ENCODE measurements at regions not wholly inside any gene's neighbourhood (a gene's known extent, or its start where the extent isn't known, plus 50 kb on each side); places are given as distances from the start of the nearest gene placed in this dataset.
"Not testable (repeated sequence)": the region's sequence is repeated elsewhere in the genome, so short reads cannot be mapped to it uniquely, and the experiment has no call there.

GRCh38 chrX:121298499-121298898 lies 251.1 kb downstream of the GLUD2 start:
- DNase-seq (ENCODE audit: low read depth) = peak; percentile 1

DNA sequence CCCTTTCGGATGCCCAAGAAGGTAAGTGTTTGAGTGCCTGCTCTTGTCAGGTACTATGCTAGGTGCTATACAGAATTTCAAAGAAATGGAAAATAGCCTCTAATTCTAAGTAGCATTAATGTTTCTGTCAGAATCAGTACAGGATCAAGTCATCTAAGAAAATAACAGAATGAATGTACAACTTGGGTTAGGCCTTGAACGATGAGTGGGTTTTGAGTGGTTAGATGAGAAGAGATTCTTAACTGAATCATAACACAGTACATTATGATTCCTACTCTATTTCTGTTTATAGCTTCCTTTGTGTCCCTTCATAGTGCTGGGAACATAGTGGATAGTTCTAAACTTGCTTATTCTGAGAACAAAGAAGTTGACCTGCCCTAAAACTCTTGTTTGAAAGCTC lies 253.9 kb downstream of the GLUD2 start:
- no peak for DNase-seq (ENCODE audit: low read depth)

DNA sequence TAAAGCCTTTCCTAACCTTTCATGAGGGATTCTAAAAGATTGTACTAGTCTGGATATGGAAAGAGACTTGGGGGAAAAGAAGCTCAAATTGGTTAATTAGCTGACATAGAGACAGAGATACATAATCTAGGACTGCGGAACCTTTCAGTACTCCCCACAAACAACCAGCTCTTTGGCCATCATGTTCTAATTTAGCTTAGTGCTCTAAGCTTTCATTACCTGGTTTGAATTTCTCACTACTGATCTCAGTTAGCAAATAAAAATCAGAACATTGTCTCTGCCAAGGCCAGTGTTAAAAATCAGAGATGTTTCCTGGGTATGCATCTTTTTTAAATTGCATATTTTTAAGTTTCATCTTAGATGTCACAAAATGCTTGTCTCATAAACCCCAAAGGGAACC lies 254.4 kb downstream of the GLUD2 start:
- no peak for DNase-seq (ENCODE audit: low read depth)

DNA sequence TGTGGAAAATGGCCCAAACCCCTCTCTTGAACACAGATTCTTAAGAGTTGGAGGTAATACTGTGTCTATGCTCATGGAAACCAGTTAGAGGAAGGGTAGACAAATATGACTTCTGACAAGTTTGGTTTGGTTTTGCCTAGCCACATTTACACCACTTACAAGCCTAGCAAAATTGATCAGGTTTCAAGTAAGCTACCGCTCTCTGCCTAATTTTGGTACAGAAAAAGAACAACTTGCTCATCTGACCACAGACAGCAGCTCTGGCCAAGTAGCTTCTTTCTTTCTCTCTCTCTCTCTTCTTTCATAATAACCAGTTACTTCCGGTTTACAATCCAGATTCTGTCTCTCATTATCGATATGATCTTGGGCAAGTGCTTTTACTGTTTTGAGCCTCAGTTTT lies 260.0 kb downstream of the GLUD2 start:
- DNase-seq (ENCODE audit: low read depth) = no peak

DNA sequence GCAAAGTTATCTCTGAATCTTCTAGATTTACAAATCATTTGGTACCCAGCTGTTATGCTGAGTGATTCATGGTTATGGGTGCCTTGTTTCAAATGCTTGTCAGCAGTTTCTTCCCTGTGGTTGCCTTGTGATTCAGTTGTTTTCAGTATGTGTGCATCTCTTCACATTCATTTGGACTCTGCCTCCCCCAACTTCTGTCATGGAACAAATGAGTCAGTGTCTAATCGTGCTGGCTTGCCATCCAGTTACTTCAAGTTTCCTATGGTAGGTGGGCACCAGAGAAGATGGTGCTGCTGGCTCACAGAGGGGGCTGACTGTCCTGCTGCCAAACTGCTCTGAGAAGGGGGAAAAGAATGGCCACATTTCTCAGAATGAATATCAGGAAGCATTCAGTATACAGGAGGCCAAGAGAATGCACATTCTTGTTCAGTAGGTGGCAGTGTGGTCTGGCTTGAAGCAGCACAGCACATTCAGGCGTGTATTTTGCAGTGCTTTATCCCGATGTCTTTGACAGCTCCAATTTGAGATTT lies 260.9 kb downstream of the GLUD2 start:
- peak; percentile 80 for DNase-seq (ENCODE audit: low read depth)

- DNase-seq (ENCODE audit: low read depth) = no peak
Observed at GRCh38 chrX:121310820-121311219, 263.4 kb downstream of the GLUD2 start.

GRCh38 chrX:121320441-121320840 lies 273.0 kb downstream of the GLUD2 start:
- no peak for DNase-seq (ENCODE audit: low read depth)

GRCh38 chrX:121322159-121322558 lies 274.7 kb downstream of the GLUD2 start:
- no peak for DNase-seq (ENCODE audit: low read depth)

DNA sequence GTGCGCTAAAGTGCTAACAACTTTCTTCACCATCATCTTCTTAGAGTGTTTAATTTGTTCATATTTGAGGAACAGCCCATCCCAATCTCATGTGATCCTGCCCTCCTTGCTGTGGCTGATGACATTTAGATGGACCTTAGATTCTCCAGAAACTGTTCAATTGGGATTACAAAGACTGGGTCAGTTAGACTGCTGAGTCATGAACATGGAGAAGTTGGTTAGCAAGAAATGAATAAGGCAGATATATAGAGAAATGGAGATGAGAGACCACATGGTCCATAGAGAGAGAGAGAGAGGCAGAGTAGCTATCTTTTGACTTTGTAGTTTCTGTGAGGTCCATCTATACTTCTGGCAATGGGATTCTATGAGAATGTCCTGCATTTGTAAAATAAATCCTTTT lies 275.9 kb downstream of the GLUD2 start:
- DNase-seq (ENCODE audit: low read depth) = no peak

DNA sequence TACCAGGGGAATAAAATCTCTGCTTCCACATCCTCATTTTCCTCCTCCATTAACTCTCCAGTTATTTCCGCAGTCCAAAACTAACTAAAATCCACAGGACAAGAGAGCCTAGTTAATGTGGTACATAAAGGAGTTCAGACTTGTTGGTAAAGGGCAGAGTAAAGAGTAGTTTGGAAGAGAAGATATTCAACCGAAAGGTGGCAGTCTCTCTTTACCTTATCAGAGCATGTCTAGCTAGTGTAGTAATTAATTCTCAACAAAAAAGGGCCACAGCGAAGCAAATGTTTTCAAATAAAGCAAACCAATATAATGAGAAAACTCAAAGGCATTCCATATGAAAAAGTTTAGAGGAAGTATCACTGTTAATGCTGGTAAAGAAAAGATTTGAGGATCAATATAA lies 286.5 kb downstream of the GLUD2 start:
- DNase-seq (ENCODE audit: low read depth) = peak; percentile 7

DNA sequence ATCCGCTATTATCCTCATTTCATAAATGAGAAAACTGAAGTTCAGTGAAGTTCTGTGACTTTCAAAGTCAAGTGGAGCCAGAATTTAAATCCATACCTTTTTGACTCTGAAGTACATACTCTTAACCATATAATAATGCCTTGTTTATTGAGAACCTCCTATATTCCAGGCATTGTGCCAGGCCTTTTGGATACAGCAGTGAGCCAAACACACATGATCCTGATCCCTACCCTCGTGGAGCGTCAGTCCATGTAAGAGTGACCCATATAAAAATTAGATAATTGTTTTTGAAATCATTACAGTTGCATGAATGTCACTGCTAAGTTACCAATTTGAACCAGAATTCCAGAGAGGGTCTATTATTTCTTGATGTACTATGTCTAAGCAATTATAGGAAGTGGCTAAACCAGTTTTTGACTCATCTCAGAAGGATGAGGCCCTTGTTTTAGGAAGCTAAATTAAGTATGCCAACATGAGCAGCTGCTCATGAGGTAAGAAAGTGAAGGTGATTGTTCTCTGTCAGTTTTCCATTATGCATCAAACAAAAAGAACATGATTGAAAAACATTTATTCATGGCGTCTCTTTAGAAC lies 289.5 kb downstream of the GLUD2 start:
- peak; percentile 13 for DNase-seq (ENCODE audit: low read depth)

DNA sequence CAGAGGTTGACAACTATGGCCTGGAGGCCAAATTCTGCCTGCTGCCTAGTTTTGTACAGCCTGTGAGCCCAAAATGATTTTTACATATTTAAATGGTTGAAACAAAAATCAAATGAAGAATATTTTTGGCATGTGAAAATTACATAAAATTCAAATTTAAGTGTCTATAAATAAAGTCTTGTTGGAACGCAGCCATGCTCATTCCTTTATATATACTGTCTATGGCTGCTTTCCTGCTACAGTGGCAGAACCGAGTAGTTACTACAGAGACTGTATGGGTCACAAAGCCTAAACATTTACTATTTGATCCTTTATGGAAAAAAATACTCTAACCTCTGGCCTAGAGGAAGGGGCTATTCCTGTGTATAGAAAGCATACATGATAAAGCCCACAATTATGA lies 290.4 kb downstream of the GLUD2 start:
- no peak for DNase-seq (ENCODE audit: low read depth)

DNA sequence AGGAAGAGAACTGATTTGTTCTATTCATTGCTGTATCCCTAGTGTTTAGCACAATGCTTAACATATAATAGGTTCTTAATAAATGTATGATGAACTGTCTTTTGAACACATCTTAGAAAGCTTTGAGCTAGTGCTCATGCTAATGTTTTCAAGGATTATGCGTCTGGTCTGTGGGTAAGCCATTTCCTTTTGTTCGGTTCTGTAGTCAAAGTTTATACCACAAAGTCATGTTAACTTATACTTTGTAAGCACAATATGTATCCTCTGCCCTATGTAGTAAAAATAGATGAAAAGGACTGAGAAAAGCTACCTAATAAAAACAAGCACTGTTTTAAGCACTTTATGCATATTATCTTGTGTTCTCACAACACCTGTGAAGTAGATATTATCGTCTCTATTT lies 301.9 kb downstream of the GLUD2 start:
- DNase-seq (ENCODE audit: low read depth) = no peak

- DNase-seq (ENCODE audit: low read depth) = no peak
Observed at GRCh38 chrX:121356139-121356849, 308.9 kb downstream of the GLUD2 start.

GRCh38 chrX:121356850-121357171 lies 309.4 kb downstream of the GLUD2 start:
- DNase-seq (ENCODE audit: low read depth) = no peak

DNA sequence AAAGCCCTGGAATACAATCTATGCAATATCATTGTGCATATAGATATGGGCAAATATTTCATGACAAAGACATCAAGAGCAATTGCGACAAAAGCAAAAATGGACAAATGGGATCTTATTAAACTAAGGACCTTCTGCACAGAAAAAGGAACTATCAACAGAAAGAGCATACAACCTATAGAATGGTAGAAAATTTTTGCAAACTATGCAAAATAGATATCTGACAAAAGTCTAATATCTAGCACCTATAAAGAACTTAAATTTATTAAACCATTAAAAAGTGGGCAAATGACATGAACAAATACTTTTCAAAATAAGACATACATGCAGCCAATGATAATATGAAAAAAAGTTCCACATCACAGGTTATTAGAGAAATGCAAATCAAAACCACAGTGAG lies 312.9 kb downstream of the GLUD2 start:
- no peak for DNase-seq (ENCODE audit: low read depth)

DNA sequence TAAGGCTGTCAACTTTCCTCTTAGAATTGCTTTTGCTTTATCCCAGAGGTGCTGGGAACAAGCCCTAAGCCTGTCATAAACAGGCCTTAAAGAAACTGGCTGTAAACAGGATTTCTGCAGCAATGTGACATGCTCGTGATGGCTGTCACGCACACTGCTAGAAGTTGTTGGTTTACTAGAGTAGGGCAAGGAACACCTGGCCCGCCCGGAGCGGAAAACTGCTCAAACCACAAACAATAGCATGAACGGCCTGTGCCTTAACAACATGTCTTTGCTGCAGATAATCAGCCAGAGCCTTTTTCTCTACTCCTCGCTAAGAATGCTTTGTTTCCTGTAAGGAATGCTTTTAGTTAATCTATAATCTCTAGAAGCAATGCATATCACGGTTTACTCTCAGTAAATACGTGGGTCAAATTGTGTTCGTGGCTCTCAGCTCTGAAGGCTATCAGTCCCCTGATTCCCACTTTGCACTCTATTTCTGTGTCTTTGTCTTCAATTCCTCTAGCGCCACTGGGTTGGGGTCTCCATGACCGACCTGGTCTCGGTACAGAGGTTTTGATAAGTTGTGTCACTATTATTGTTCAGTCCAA lies 318.3 kb downstream of the GLUD2 start:
- peak; percentile 69 for DNase-seq (ENCODE audit: low read depth)

- DNase-seq (ENCODE audit: low read depth) = no peak
Observed at GRCh38 chrX:121374471-121374870, 327.1 kb downstream of the GLUD2 start.

GRCh38 chrX:121381915-121382314 lies 334.5 kb downstream of the GLUD2 start:
- DNase-seq (ENCODE audit: low read depth) = not testable (repeated sequence)

- DNase-seq (ENCODE audit: low read depth) = peak; percentile 32
Observed at GRCh38 chrX:121389976-121390714, 342.7 kb downstream of the GLUD2 start.

DNA sequence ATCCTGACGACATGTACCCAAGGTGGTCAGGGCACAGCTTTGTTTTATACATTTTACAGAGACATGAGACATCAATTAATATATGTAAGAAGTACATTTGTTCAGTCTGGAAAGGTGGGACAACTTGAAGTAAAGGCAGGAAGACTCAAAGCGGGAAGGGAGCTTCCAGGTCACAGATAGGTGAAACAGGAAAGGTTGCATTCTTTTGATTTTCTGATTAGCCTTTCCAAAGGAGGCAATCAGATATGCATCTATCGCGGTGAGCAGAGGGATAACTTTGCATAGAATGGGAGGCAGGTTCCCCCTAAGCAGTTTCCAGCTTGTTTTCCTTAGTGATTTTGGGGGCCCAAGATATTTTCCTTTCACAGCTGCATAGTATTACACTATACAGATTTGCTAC lies 358.4 kb downstream of the GLUD2 start:
- no peak for DNase-seq (ENCODE audit: low read depth)

DNA sequence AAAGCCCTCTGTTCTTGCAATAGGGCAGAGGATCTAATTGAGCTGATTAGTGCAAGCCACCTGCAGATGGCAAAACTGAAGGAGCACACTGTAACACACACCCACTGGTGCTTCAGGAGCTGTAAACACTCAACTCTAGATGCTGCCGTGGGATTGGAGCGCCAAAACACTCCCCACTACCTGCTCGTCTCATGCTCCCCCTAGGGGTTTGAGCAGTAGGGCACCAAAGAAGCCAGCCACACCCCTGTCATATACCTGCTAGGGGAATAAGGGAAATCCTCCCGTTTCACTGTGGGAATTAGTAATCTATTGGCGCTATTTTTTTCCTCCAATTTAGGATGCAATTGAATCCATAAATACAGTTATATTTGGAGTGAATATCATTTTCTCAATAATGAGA lies 360.2 kb downstream of the GLUD2 start:
- no peak for DNase-seq (ENCODE audit: low read depth)

- not testable (repeated sequence) for DNase-seq (ENCODE audit: low read depth)
Observed at GRCh38 chrX:121431514-121431913, 384.1 kb downstream of the GLUD2 start.
